NB4 (cell line): ENCODE measurements at regions not wholly inside any gene's neighbourhood (a gene's known extent, or its start where the extent isn't known, plus 50 kb on each side); places are given as distances from the start of the nearest gene placed in this dataset.
A peak's percentile ranks its signal among the peaks of the same experiment; 100 is the strongest.

Experiments used
- DNase-seq: peaks from one replicate; pipeline ENCODE4 v3.0.0; 2010; ENCODE audit warnings: low read depth
- H3K4me3 ChIP-seq: one replicate; pipeline ENCODE4 v1.5.1; 2011; ENCODE audit warnings: mild to moderate bottlenecking, low read depth, low read length, moderate library complexity
- CTCF ChIP-seq: IDR thresholded peaks from one replicate; pipeline ENCODE4 v1.5.1; 2012; ENCODE audit warnings: low read depth, low read length
- MAX ChIP-seq: IDR thresholded peaks from 2 replicates; pipeline ENCODE4 v1.6.1; 2011; ENCODE audit warnings: low read depth, low read length
- MYC ChIP-seq: IDR thresholded peaks from 2 replicates; pipeline ENCODE4 v1.6.1; 2011; ENCODE audit warnings: low read depth, low read length
- POLR2A ChIP-seq: IDR thresholded peaks from 2 replicates; pipeline ENCODE4 v1.6.1; 2011; ENCODE audit warnings: mild to moderate bottlenecking; ENCODE audit not compliant: insufficient read length; ENCODE audit errors: extremely low read depth

GRCh38 chr20:2203436-2203835 lies 92.4 kb upstream of the TGM3 start:
- no peak for DNase-seq
- TF ChIP-seq POLR2A (no peak), MYC (no peak), MAX (no peak), CTCF (no peak)
- H3K4me3 ChIP-seq, result no peak overlapping the region

GRCh38 chr20:2204021-2204420 lies 91.8 kb upstream of the TGM3 start:
- TF ChIP-seq MYC, result no peak
- no peak for TF ChIP-seq MAX
- no peak for TF ChIP-seq CTCF
- TF ChIP-seq POLR2A, result no peak
- DNase-seq, result no peak
- H3K4me3 ChIP-seq, result no peak overlapping the region

- H3K4me3 ChIP-seq, result peak overlapping the region; percentile 49
- peak; percentile 73 for TF ChIP-seq CTCF
- no peak for TF ChIP-seq MYC
- peak; percentile 87 for DNase-seq
Observed at GRCh38 chr20:2206957-2207769, 88.6 kb upstream of the TGM3 start.

GRCh38 chr20:2207770-2208097 lies 88.1 kb upstream of the TGM3 start:
- TF ChIP-seq CTCF (no peak), MAX (no peak), MYC (no peak), POLR2A (no peak)
- DNase-seq, result no peak
- H3K4me3 ChIP-seq, result peak overlapping the region; percentile 45

GRCh38 chr20:2208897-2209296 lies 86.9 kb upstream of the TGM3 start:
- H3K4me3 ChIP-seq, result no peak overlapping the region
- TF ChIP-seq CTCF, result no peak
- TF ChIP-seq MAX, result no peak
- TF ChIP-seq MYC, result no peak
- TF ChIP-seq POLR2A, result no peak
- DNase-seq, result no peak
